Keratinocyte (primary cell): ENCODE measurements at regions not wholly inside any gene's neighbourhood (a gene's known extent, or its start where the extent isn't known, plus 50 kb on each side); places are given as distances from the start of the nearest gene placed in this dataset.

ENCODE experiments used
- DNase-seq: peaks from one replicate; pipeline ENCODE4 v3.0.0-alpha.2; 2011; ENCODE audit warnings: low read depth, missing footprints, low spot score
- FAIRE-seq: peaks from 2 replicates; lab custom pipeline; 2011; peaks lifted over from hg19 to GRCh38; lab: Jason Lieb, UNC
- H2AFZ ChIP-seq: 2 replicates; pipeline ENCODE4 v1.6.0; 2012; ENCODE audit warnings: low read length, control low read depth, inconsistent platforms; ENCODE audit not compliant: control insufficient read depth
- H3K27ac ChIP-seq: 2 replicates; pipeline ENCODE4 v1.5.1; 2011; ENCODE audit warnings: low read length; ENCODE audit not compliant: control insufficient read depth, insufficient read depth
- H3K27me3 ChIP-seq: 3 replicates; pipeline ENCODE4 v1.6.0; 2011; ENCODE audit warnings: low read length; ENCODE audit not compliant: control insufficient read depth, insufficient read depth; ENCODE audit errors: extremely low read depth
- H3K36me3 ChIP-seq, 2 experiments: 2 replicates in 1 of 2; 3 replicates in 1 of 2; pipeline ENCODE4 v1.5.1; 2011; ENCODE audit warnings: low read length in 2 of 2, mild to moderate bottlenecking in 1 of 2; ENCODE audit not compliant: control insufficient read depth in 2 of 2, insufficient read depth in 2 of 2; ENCODE audit errors: extremely low read depth in 1 of 2
- H3K4me1 ChIP-seq: 3 replicates; pipeline ENCODE4 v1.5.1; 2011; ENCODE audit warnings: low read length; ENCODE audit not compliant: control insufficient read depth, insufficient read depth; ENCODE audit errors: extremely low read depth
- H3K4me2 ChIP-seq: 3 replicates; pipeline ENCODE4 v1.6.0; 2011; ENCODE audit warnings: low read depth, low read length; ENCODE audit not compliant: control insufficient read depth, insufficient read depth; ENCODE audit errors: extremely low read depth
- H3K4me3 ChIP-seq, 3 experiments: fragments of 200-600 bp in 1 of 3; sonication (generic) in 1 of 3; 2 replicates in 2 of 3; 3 replicates in 1 of 3; pipeline ENCODE4 v1.5.1; 2011 to 2016; ENCODE audit warnings: low read length in 3 of 3, mild to moderate bottlenecking in 3 of 3, control low read depth in 2 of 3, inconsistent platforms in 1 of 3, low read depth in 1 of 3, mixed read lengths in 1 of 3, mixed run types in 1 of 3, moderate library complexity in 1 of 3; ENCODE audit not compliant: control insufficient read depth in 2 of 3, insufficient read depth in 2 of 3; ENCODE audit errors: extremely low read depth in 1 of 3
- H3K79me2 ChIP-seq: 2 replicates; pipeline ENCODE4 v1.6.0; 2012; ENCODE audit warnings: low read length; ENCODE audit not compliant: control insufficient read depth, insufficient read depth
- H3K9ac ChIP-seq: 3 replicates; pipeline ENCODE4 v1.6.0; 2011; ENCODE audit warnings: low read length; ENCODE audit not compliant: control insufficient read depth, insufficient read depth; ENCODE audit errors: extremely low read depth
- H3K9me1 ChIP-seq: 3 replicates; pipeline ENCODE4 v1.6.0; 2011; ENCODE audit warnings: low read length; ENCODE audit not compliant: control insufficient read depth, insufficient read depth; ENCODE audit errors: extremely low read depth
- H3K9me3 ChIP-seq: 2 replicates; pipeline ENCODE4 v1.5.1; 2012; ENCODE audit warnings: low read depth, low read length; ENCODE audit not compliant: control insufficient read depth
- H4K20me1 ChIP-seq: 3 replicates; pipeline ENCODE4 v1.6.0; 2011; ENCODE audit warnings: low read length; ENCODE audit not compliant: control insufficient read depth, insufficient read depth; ENCODE audit errors: extremely low read depth
- CTCF ChIP-seq, 3 experiments: IDR thresholded peaks in 1 of 3; conservative IDR thresholded peaks in 1 of 3; optimal IDR thresholded peaks in 1 of 3; 2 replicates in 2 of 3; 3 replicates in 1 of 3; pipeline versions ENCODE3 to v1.5.1; 2011; ENCODE audit warnings: low read length in 3 of 3, mild to moderate bottlenecking in 3 of 3, moderate library complexity in 2 of 3, control low read depth in 1 of 3, inconsistent platforms in 1 of 3; ENCODE audit not compliant: insufficient read depth in 2 of 3; ENCODE audit errors: extremely low read depth in 1 of 3
- EZH2 ChIP-seq: IDR thresholded peaks from one replicate; pipeline ENCODE4 v1.6.1; 2012; ENCODE audit warnings: inconsistent platforms, mild to moderate bottlenecking, low read length, moderate library complexity
- dilution Hi-C: fragments of 300-500 bp; cut with MboI; formaldehyde crosslinking; loops from one replicate; pipeline ENCODE4 v1.7.0; 2020; ENCODE audit warnings: low sequenced_read_pairs; ENCODE audit not compliant: extremely low pct_ligation_motif_present

DNA sequence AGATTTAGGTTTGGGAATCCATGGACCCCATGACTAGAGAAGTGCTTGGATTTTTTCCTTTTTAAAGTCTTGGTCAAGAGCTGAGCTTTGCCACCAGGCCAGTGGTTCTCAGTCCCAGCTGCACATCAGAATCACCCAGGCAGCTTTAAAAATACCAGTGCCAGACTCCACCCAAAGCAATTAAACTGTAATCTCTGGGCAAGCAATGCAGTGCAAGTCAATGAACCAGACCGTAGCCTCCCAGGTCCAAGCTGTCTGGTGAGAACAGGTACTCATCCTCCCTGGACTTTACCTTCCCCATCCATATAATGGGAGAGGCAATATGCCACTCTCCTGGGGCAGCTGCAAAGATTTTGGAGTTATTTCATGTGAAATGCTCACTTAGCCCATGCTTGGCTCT, 223.1 kb upstream of the CDH5 start:
- H3K4me3 ChIP-seq, result no peak overlapping the region
- TF ChIP-seq CTCF (optimal IDR thresholded peaks at IDR 0.05 in 1 of 3, IDR thresholded peaks at IDR 0.05 in 1 of 3, conservative IDR thresholded peaks at IDR 0.05 in 1 of 3; ENCODE audit: extremely low read depth in 1 of 3, insufficient read depth in 2 of 3, low read length in 3 of 3) (no peak), EZH2 (no peak)
- no peak for FAIRE-seq
- no peaks in the 10 kb centered on the region for H3K79me2 ChIP-seq
- no peaks in the 10 kb centered on the region for H3K9me3 ChIP-seq
- H4K20me1 ChIP-seq, result no peaks in the 10 kb centered on the region
- no peaks in the 10 kb centered on the region for H3K4me1 ChIP-seq
- no peaks in the 10 kb centered on the region for H3K36me3 ChIP-seq
- H3K9ac ChIP-seq, result no peak overlapping the region
- no peaks in the 10 kb centered on the region for H3K9me1 ChIP-seq
- no peak overlapping the region for H3K4me2 ChIP-seq
- dilution Hi-C loops, result no loop called here
- DNase-seq, result no peak
- no peak overlapping the region for H2AFZ ChIP-seq
- H3K27me3 ChIP-seq, result peaks cover 4% of the 10 kb centered on the region
- H3K27ac ChIP-seq, result no peak overlapping the region

GRCh38 chr16:66141885-66142284, 224.6 kb upstream of the CDH5 start:
- no peak for DNase-seq
- no peak for FAIRE-seq
- Histone ChIP-seq H2AFZ (no peak overlapping the region), H3K4me1 (no peaks in the 10 kb centered on the region), H3K9ac (no peak overlapping the region), H3K9me3 (no peaks in the 10 kb centered on the region), H4K20me1 (no peaks in the 10 kb centered on the region), H3K36me3 (no peaks in the 10 kb centered on the region), H3K4me2 (no peak overlapping the region), H3K79me2 (no peaks in the 10 kb centered on the region), H3K27me3 (peaks cover 3% of the 10 kb centered on the region), H3K27ac (no peak overlapping the region), H3K4me3 (no peak overlapping the region), H3K9me1 (no peaks in the 10 kb centered on the region)
- TF ChIP-seq CTCF (optimal IDR thresholded peaks at IDR 0.05 in 1 of 3, IDR thresholded peaks at IDR 0.05 in 1 of 3, conservative IDR thresholded peaks at IDR 0.05 in 1 of 3; ENCODE audit: extremely low read depth in 1 of 3, insufficient read depth in 2 of 3, low read length in 3 of 3), result no peak
- TF ChIP-seq EZH2, result no peak
- dilution Hi-C loops, result no loop called here
